ENCODE measurements at regions not wholly inside any gene's neighbourhood (a gene's known extent, or its start where the extent isn't known, plus 50 kb on each side); places are given as distances from the start of the nearest gene placed in this dataset.

GRCh38 chr6:56856036-56856580 lies 98.8 kb upstream of the BEND6 start:
- ChIA-PET RAD21 (ENCODE audit: unreplicated experiment) (interaction anchor here (17.3 kb wide), 1 partner anchor 95 kb away, joined by 450 read pairs; no protein-coding TSS in a partner anchor), SMC1A (ENCODE audit: uncharacterized antibody, unreplicated experiment) (interaction anchor here (1.0 to 12.9 kb wide), 3 partner anchors 97 to 146 kb away, joined by 3 to 358 read pairs (median 315); no protein-coding TSS in a partner anchor), POLR2A (no interaction called here), CTCF (interaction anchor here (1.6 to 18.7 kb wide), 2 partner anchors 11 to 145 kb away, joined by 3 to 468 read pairs; no protein-coding TSS in a partner anchor)
- Histone ChIP-seq H3K9me3 (replicated peaks; ENCODE audit: control insufficient read depth, insufficient read depth, low read length) (no peaks in the 10 kb centered on the region), H3K27ac (ENCODE audit: control insufficient read depth, insufficient read depth) (no peak overlapping the region), H3K4me1 (ENCODE audit: control insufficient read depth, insufficient read depth, low read length) (peaks cover 8% of the 10 kb centered on the region), H4K20me1 (ENCODE audit: control insufficient read depth, insufficient read depth) (no peaks in the 10 kb centered on the region), H3K79me2 (ENCODE audit: control insufficient read depth, insufficient read depth, low read length) (peaks cover 6% of the 10 kb centered on the region), H2AFZ (ENCODE audit: control insufficient read depth, low read depth, low read length) (no peak overlapping the region), H3K4me2 (ENCODE audit: control insufficient read depth, insufficient read depth) (no peak overlapping the region), H3K36me3 (ENCODE audit: control insufficient read depth in 2 of 2, insufficient read depth in 2 of 2, low read length in 1 of 2) (no peaks in the 10 kb centered on the region), H3K4me3 (no peak overlapping the region), H3K9ac (ENCODE audit: control insufficient read depth, insufficient read depth, low read length) (no peak overlapping the region), H3K27me3 (replicated peaks in 1 of 2; ENCODE audit: control insufficient read depth in 2 of 2, insufficient read depth in 2 of 2, low read length in 1 of 2) (no peaks in the 10 kb centered on the region)
- DNase-seq (ENCODE audit: low read depth, low spot score) (no peak), ATAC-seq (no peak), FAIRE-seq (no peak)
- in situ Hi-C loops (cut with MboI) (no loop called here), intact Hi-C loops (cut with micrococcal nuclease; ENCODE audit: unreplicated experiment) (no loop called here)
- WGBS (ENCODE audit: insufficient coverage, insufficient replicate concordance, low lambda C conversion rate, missing lambda C conversion rate) = 55% methylated on average over 4 of the region's 4 CpGs
- BruUV-seq (replicated peaks) = no TSS peak
- TF ChIP-seq JUNB (IDR thresholded peaks at IDR 0.05) (no peak), HDAC2 (IDR thresholded peaks at IDR 0.05) (no peak), BCL11A (IDR thresholded peaks at IDR 0.05; ENCODE audit: low read depth, low read length) (no peak), KLF5 (IDR thresholded peaks at IDR 0.05; ENCODE audit: partially characterized antibody) (no peak), ASH2L (IDR thresholded peaks at IDR 0.05; ENCODE audit: borderline replicate concordance, low read depth) (no peak), MEF2B (IDR thresholded peaks at IDR 0.05; ENCODE audit: partially characterized antibody, poor library complexity, severe bottlenecking) (no peak), SIN3A (IDR thresholded peaks at IDR 0.05; ENCODE audit: low read depth, low read length) (no peak), MYB (IDR thresholded peaks at IDR 0.05; ENCODE audit: borderline replicate concordance, low read depth, low read length) (no peak), POLR2AphosphoS5 (IDR thresholded peaks at IDR 0.05; ENCODE audit: low read length) (no peak), ATF3 (IDR thresholded peaks at IDR 0.05; ENCODE audit: borderline replicate concordance, extremely low read depth, low read depth, low read length) (no peak), SUZ12 (IDR thresholded peaks at IDR 0.05; ENCODE audit: unreplicated experiment) (no peak), FOXK2 (IDR thresholded peaks at IDR 0.05) (no peak), POU2F2 (IDR thresholded peaks at IDR 0.05; ENCODE audit: borderline replicate concordance, low read depth, low read length) (no peak), CBFB (IDR thresholded peaks at IDR 0.05; ENCODE audit: low read depth) (no peak), TCF3 (IDR thresholded peaks at IDR 0.05; ENCODE audit: borderline replicate concordance, insufficient read depth, low read depth, low read length) (no peak), STAT1 (conservative IDR thresholded peaks at IDR 0.05) (no peak)
- TF ChIP-seq, protein P1, sequence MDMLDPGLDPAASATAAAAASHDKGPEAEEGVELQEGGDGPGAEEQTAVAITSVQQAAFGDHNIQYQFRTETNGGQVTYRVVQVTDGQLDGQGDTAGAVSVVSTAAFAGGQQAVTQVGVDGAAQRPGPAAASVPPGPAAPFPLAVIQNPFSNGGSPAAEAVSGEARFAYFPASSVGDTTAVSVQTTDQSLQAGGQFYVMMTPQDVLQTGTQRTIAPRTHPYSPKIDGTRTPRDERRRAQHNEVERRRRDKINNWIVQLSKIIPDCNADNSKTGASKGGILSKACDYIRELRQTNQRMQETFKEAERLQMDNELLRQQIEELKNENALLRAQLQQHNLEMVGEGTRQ (IDR thresholded peaks at IDR 0.05; ENCODE audit: borderline replicate concordance, low read depth, low read length) = no peak
